Neural progenitor cell (in vitro differentiated cells): ENCODE measurements at regions not wholly inside any gene's neighbourhood (a gene's known extent, or its start where the extent isn't known, plus 50 kb on each side); places are given as distances from the start of the nearest gene placed in this dataset.

Source experiments
- EZH2 ChIP-seq: fragments of 200-600 bp; sonication (generic); IDR thresholded peaks from 2 replicates; pipeline ENCODE4 v1.6.1; 2017; ENCODE audit warnings: antibody characterized with exemption, mild to moderate bottlenecking, moderate library complexity
- EZH2phosphoT487 ChIP-seq: fragments of 200-600 bp; sonication (generic); IDR thresholded peaks from 2 replicates; pipeline ENCODE4 v1.6.1; 2017; ENCODE audit warnings: antibody characterized with exemption

DNA sequence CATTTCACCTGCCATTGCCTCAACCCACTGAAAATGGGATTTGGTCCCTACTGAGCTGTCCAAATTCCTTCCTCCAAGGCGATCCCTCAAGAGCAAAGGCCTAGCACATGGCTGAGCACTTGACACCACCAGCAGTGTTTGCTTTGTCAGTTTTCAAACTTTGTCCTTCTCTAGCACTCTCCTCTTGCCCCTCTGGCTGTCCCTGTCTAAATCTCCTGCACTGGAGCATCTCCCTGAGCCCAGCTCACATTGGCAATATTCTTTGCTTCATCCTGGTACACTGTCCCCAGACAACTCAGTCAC lies 66.6 kb upstream of the FTH1 start:
- TF ChIP-seq EZH2phosphoT487 (no peak), EZH2 (no peak)
